Stimulated activated CD8-positive, alpha-beta memory T cell treated with anti-CD3 and anti-CD28 coated beads, Interleukin-15, amount 100 ng/mL, for 1 hour (primary cell): ENCODE measurements at regions not wholly inside any gene's neighbourhood (a gene's known extent, or its start where the extent isn't known, plus 50 kb on each side); places are given as distances from the start of the nearest gene placed in this dataset.
"Not testable (repeated sequence)": the region's sequence is repeated elsewhere in the genome, so short reads cannot be mapped to it uniquely, and the experiment has no call there.

Experiments used
- DNase-seq: peaks from one replicate; pipeline ENCODE4 v3.0.0-alpha.2; 2020; ENCODE audit warnings: low read depth

DNA sequence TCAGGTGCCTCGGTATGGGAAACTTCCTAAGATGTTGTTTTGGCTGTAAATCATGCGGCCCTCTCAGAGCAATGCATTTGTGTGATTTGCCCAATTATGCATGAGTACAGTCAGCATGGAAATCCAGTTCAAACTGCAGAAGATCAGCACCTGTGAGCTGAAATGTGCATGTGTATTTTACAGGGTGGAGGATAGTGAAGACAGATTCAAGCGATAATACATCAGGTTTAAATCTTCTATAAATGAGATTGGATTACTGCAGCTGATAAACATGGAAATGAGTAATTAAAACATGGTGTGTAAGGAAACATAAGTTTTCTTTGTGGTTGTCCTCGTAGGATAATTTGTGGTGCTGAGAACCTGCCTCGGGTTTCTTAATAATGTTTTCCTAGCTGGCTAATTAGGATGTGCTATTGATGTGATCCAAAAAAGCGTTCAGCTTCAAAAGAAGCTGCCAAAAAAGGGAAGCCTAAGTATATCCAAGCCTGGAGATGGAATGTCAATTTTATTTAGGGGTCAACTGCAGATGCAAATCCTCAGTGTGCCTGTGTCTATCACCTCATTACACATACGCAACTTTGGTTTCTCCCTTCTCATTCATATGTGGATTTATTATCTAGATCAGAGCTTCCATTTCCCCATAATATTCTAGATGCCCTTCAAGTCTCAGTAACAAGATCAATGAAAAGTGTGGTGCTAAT, 117.1 kb upstream of the CCDC28A start:
- no peak for DNase-seq

- no peak for DNase-seq
Measured at GRCh38 chr6:138657065-138657425, 116.5 kb upstream of the CCDC28A start.

DNA sequence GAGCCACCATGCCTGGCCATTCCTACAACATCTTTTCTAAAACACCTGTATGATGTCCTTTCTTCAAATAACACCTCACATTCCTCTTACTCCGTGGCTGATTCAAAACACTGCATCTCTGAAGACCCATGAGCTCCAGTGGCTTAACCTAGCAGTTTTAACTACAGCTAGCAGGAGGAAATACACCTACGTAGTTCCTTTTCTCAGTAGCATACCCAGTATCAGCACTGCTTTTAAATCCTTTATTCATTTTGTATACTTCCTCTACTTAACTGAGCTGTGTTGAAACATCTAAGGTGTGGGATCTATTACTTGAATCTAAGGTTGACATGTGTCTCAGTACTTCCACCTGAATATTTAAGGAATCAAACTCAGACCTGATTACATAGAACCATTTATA, 113.6 kb upstream of the CCDC28A start:
- no peak for DNase-seq

- DNase-seq, result no peak
Measured at GRCh38 chr6:138662471-138662870, 111.1 kb upstream of the CCDC28A start.

DNA sequence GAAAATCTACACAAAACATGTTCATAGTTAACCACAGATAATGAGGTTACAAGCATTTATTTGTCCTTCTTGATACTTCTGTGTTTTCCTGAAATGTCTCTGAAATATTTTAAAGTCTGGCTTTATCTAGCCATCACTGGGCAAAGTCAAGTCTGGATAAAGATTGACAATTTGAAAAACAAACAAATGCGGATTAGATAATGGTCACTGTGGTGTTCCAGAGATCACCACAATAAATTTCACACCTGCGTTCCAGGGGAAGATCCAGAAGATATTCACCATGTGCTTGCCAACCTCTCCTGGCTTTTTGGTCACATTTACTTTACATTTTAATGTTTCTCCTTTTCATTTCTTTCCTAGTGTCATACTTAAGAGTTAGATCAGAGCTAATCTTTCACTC, 109.7 kb upstream of the CCDC28A start:
- no peak for DNase-seq

DNA sequence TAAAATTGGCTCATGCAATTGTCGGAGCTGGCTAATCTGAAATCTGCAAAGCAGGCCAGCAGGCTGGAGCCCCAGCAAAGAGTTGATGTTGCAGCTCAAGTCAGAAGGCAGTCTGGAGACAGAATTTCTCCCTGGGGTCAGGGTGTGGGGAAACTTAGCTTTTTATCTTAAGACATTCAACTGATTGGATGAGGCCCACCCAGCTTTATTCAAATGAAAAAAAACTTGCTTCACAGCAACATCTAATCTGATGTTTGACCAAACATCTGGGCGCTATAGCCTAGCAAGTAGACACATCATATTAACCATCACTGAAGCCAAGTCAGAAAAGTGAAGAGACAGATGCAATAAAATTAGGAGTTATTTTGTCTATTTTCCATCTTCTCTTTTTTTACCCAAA, 108.8 kb upstream of the CCDC28A start:
- no peak for DNase-seq

DNA sequence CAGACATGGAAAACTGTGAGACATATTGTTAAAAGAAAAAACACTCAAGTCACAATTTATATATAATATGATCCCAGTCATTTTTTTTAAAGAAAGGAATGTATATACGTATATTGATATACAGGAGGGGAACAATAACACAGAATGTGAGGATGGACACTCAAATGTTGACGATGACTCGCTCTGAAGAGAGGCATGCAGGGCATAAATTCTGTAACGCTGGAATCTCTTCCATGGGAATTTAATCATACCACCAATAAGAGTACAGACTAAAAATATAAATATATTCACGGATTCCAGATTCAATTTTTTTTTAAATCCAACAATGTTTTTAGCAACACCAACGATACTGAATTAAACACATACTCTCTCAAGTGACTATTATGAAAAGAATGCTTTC, 106.9 kb upstream of the CCDC28A start:
- DNase-seq, result no peak

DNA sequence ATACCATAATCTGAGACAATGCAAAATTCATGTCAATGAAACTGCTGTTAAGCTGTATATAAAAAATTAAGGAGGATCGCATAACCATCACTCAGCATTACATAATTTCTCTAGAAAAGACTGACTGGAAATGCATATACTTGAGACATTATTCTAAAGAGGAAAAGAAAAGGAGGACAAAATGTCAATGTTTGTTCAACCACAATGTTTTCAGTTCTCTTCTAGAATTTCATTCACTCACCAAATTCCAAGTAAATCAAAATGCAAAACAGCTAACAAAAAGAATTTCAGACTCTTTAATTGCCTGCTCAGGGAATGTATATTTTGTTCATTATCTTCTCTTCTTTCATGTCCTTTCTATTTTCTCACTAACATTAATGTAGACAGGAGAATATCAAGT, 106.2 kb upstream of the CCDC28A start:
- DNase-seq, result no peak

GRCh38 chr6:138671351-138671750, 102.2 kb upstream of the CCDC28A start:
- no peak for DNase-seq

DNA sequence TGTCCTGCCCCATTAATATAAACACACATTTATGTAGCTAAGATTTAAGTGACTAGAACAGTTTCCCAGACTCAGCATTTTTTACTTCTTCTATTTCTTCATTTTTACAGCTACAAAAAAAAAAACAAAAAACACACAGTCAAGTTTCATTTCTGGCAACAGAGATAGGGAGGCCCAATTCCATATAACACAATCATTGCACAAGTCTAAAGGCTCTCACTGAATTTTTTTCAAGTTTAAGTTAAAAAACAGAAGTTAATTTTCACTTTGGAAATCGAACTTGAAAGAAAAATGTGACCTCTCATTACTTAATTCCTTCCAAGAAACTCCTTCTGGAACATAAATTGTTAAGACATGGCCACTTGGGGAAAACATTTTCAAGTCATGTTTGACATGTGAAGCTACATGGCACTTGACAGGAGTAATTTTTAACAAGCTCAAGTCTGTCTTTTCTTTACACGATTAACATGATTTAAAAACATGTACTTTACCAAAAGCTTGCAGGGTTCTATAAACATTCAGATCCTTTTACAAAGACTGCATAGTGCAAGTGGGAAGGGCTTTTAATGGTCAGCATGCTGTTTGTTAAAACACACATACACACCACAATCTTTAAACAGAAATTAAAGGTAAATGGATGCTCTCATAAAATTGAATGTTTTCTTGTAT, 100.1 kb upstream of the CCDC28A start:
- no peak for DNase-seq

DNA sequence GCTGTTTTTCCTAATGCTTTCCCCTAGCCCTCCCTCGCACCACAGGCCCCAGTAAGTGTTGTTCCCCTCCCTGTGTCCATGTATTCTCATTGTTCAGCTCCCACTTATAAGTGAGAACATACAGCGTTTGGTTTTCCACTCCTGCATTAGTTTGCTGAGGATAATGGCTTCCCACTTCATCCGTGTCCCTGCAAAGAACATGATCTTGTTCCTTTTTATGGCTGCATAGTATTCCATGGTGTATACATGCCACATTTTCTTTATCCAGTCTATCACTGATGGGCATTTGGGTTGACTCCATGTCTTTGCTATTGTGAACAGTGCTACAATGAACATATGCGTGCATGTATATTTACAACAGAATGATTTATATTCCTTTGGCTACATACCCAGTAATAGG, 99.1 kb upstream of the CCDC28A start:
- DNase-seq, result not testable (repeated sequence)

GRCh38 chr6:138677538-138677937, 96.0 kb upstream of the CCDC28A start:
- DNase-seq, result no peak

GRCh38 chr6:138678168-138678567, 95.4 kb upstream of the CCDC28A start:
- DNase-seq, result no peak

GRCh38 chr6:138680085-138680484, 93.5 kb upstream of the CCDC28A start:
- DNase-seq, result no peak

DNA sequence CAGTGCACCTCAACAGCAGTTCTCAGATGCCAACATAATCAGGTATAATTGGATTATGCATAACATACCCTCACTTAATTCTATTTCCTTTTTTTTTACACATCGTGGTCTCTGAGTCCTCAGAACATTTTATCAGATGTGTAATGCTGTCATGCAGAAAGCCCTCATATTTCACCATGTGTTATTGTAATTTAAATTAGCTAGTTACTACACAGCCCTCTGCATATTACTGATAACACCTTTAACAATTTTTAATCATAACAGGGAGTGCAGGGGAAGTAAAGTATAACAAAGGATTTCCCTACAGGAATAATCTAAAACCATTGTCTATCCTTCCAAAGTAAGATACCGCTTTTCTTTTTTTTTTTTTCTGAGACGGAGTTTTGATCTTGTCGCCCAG, 91.9 kb upstream of the CCDC28A start:
- no peak for DNase-seq

GRCh38 chr6:138682704-138683527, 90.7 kb upstream of the CCDC28A start:
- no peak for DNase-seq

GRCh38 chr6:138685257-138685656, 88.3 kb upstream of the CCDC28A start:
- no peak for DNase-seq

DNA sequence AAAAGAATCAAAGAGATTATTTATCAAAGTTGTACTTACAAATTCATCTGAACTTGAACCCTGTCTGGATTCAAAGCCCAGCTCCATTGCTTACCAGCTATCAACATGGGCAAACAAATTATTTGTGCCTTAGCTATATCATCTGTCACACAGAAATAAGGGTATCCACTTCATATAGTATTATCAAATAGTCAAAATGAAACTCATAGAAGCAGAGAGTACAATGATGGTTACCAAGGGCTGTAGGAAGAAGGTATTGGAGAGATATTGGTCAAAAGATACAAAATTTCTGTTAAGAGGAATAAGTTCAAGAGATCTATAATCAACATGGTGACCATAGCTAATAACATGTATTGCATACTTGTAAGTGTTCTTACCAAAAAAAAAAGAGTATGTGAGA, 87.8 kb upstream of the CCDC28A start:
- DNase-seq, result no peak

GRCh38 chr6:138688580-138688979, 85.0 kb upstream of the CCDC28A start:
- DNase-seq, result no peak

DNA sequence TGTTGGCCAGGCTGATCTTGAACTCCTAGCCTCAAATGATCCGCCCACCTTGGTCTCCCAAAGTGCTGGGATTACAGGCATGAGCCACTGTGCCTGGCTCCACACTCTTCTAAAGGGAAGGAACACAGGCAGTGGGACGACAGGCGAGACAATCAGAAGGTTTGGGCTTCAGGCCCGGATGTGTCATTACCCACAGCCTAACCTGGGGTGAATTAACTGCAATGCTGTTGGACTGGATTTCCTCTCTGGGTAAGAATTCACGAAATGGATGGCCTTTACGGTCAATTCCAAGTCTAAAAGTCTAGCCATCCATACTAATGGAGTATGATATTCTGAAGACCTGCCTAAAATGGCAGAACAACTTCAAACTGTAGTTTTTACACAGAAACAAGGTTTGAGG, 83.7 kb upstream of the CCDC28A start:
- no peak for DNase-seq

DNA sequence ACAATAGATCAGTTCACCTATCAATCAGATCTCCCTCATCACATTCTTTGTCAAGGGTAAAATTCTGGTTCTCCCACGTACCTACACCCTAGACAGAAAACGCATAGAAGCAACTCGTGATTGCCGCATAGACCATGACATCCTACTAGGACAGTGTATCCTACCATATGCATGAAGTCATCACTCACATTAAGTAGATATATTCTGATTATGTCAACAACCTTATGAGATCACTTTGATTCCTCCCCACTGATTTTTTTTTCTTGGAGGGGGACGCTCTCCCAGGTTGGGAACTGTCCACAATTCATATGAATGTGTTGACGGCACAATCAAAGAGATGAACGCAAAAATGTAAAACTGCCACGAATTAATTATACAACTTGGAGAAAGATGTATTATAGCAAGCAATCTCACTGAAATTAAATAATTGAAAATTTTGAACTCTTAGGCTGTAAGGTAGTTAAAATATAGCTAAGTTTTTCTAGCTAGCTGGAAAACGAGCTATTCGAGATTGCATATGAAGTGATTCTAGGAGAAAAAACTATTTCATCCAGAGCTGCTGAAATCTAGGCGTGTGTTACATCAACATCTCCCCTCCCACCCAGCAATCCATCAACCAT, 82.5 kb upstream of the CCDC28A start:
- no peak for DNase-seq

GRCh38 chr6:138691595-138692057, 81.9 kb upstream of the CCDC28A start:
- no peak for DNase-seq
